ENCODE measurements at regions not wholly inside any gene's neighbourhood (a gene's known extent, or its start where the extent isn't known, plus 50 kb on each side); places are given as distances from the start of the nearest gene placed in this dataset.
"Not testable (repeated sequence)": the region's sequence is repeated elsewhere in the genome, so short reads cannot be mapped to it uniquely, and the experiment has no call there.

- not testable (repeated sequence) for TF ChIP-seq CTCF (conservative IDR thresholded peaks at IDR 0.05; ENCODE audit: low read length); EZH2phosphoT487 (IDR thresholded peaks at IDR 0.05; ENCODE audit: borderline replicate concordance, low read depth, low read length)
Observed at GRCh38 chr2:111471791-111472530, 351.2 kb downstream of the BCL2L11 start.
